ENCODE measurements at regions not wholly inside any gene's neighbourhood (a gene's known extent, or its start where the extent isn't known, plus 50 kb on each side); places are given as distances from the start of the nearest gene placed in this dataset.

GRCh38 chr7:52741670-52742290, 293.7 kb upstream of the POM121L12 start:
- no peak for TF ChIP-seq CTCF (IDR thresholded peaks at IDR 0.05)
- TF ChIP-seq POLR2A (IDR thresholded peaks at IDR 0.05): no peak
- no peak for TF ChIP-seq EP300 (IDR thresholded peaks at IDR 0.05)
- no peak for TF ChIP-seq POLR2AphosphoS5 (IDR thresholded peaks at IDR 0.05)
